HCT116 (cell line): ENCODE measurements at regions not wholly inside any gene's neighbourhood (a gene's known extent, or its start where the extent isn't known, plus 50 kb on each side); places are given as distances from the start of the nearest gene placed in this dataset.

Experiments
- ATAC-seq: fragments of 200-7000 bp; cut with Tn5 transposase; 2 replicates; pipeline ENCODE4 v1.9.1; 2020; ENCODE audit warnings: mild to moderate bottlenecking, moderate library complexity
- BruUV-seq: library from RNA; stranded (reverse); fragments of 400-500 nt; replicated peaks from 2 replicates; lab custom pipeline; 2021; lab: Mats Ljungman, UMichigan
- CTCF ChIA-PET: fragments of 300-600 bp; sonication (Branson Sonifier 250); formaldehyde crosslinking; loops from one replicate; lab custom pipeline; 2021; ENCODE audit warnings: antibody characterized with exemption; lab: Charles Lee
- POLR2A ChIA-PET: fragments of 300-600, 350-600 bp; sonication (Branson Sonifier 250); formaldehyde crosslinking; loops from one replicate; lab custom pipeline; 2021; ENCODE audit warnings: antibody characterized with exemption; lab: Charles Lee
- RAD21 ChIA-PET, 2 experiments: fragments of 300-600 bp; sonication (Branson Sonifier 250); formaldehyde crosslinking; loops; one replicate each; lab custom pipeline; 2023; ENCODE audit warnings: low total read pairs in 2 of 2; ENCODE audit not compliant: uncharacterized antibody in 2 of 2, unreplicated experiment in 2 of 2, low non-redundant PET in 1 of 2; lab: Charles Lee
- DNase-seq: peaks from one replicate; pipeline ENCODE4 v3.0.0-alpha.2; 2010; ENCODE audit warnings: low read depth, low spot score
- H2AFZ ChIP-seq: fragments of 200-600 bp; shearing (Covaris generic), sonication (generic); 2 replicates; pipeline ENCODE4 v1.6.1; 2017; ENCODE audit warnings: low read depth, mixed run types, mixed read lengths, antibody characterized with exemption, low read length; ENCODE audit not compliant: poor library complexity, severe bottlenecking
- H3K27ac ChIP-seq: 2 replicates; pipeline ENCODE4 v1.5.1; 2012; ENCODE audit warnings: low read depth, low read length
- H3K27me3 ChIP-seq: fragments of 200-600 bp; sonication (generic); 2 replicates; pipeline ENCODE4 v1.6.1; 2016; ENCODE audit warnings: mixed run types, low read length, mixed read lengths; ENCODE audit not compliant: insufficient read depth
- H3K36me3 ChIP-seq, 2 experiments: fragments of 200-500 bp in 1 of 2; fragments of 200-600 bp in 1 of 2; sonication (Bioruptor generic) in 1 of 2; sonication (generic) in 1 of 2; 2 replicates each; pipeline versions ENCODE4 v1.5.1 to v1.6.1; 2014 to 2016; ENCODE audit warnings: low read length in 2 of 2, inconsistent platforms in 1 of 2, mixed read lengths in 1 of 2, mixed run types in 1 of 2; ENCODE audit not compliant: insufficient read depth in 2 of 2, control insufficient read depth in 1 of 2
- H3K4me1 ChIP-seq, 2 experiments: fragments of 200-600 bp in 1 of 2; sonication (generic) in 1 of 2; 2 replicates each; pipeline versions ENCODE4 v1.5.1 to v1.6.1; 2012 to 2017; ENCODE audit warnings: low read length in 2 of 2, inconsistent platforms in 1 of 2, mild to moderate bottlenecking in 1 of 2, mixed read lengths in 1 of 2, mixed run types in 1 of 2, moderate library complexity in 1 of 2; ENCODE audit not compliant: insufficient read depth in 2 of 2, control insufficient read depth in 1 of 2
- H3K4me2 ChIP-seq: fragments of 200-600 bp; sonication (generic); 2 replicates; pipeline ENCODE4 v1.6.1; 2017; ENCODE audit warnings: mixed run types, low read length, mixed read lengths
- H3K4me3 ChIP-seq, 2 experiments: fragments of 200-600 bp in 1 of 2; sonication (generic) in 1 of 2; replicated peaks in 1 of 2; 2 replicates each; pipeline ENCODE4 v1.5.1; 2011 to 2016; ENCODE audit warnings: low read length in 2 of 2, control low read depth in 1 of 2, low read depth in 1 of 2, mild to moderate bottlenecking in 1 of 2, mixed read lengths in 1 of 2, mixed run types in 1 of 2
- H3K79me2 ChIP-seq: fragments of 200-600 bp; sonication (generic); 2 replicates; pipeline ENCODE4 v1.6.1; 2017; ENCODE audit warnings: mild to moderate bottlenecking, mixed run types, low read length, moderate library complexity, mixed read lengths; ENCODE audit not compliant: insufficient read depth
- H3K9ac ChIP-seq: fragments of 200-600 bp; sonication (generic); 2 replicates; pipeline ENCODE4 v1.6.1; 2016; ENCODE audit warnings: low read length, mixed read lengths
- H3K9me2 ChIP-seq: fragments of 200-600 bp; sonication (generic), shearing (Covaris generic); 2 replicates; pipeline ENCODE4 v1.6.1; 2017; ENCODE audit warnings: mixed run types, mild to moderate bottlenecking, moderate library complexity; ENCODE audit not compliant: insufficient read depth
- H3K9me3 ChIP-seq, 2 experiments: fragments of 200-500 bp in 1 of 2; fragments of 200-600 bp in 1 of 2; sonication (Bioruptor generic) in 1 of 2; sonication (generic) in 1 of 2; 2 replicates each; pipeline ENCODE4 v1.6.1; 2014 to 2017; ENCODE audit warnings: low read length in 2 of 2, mixed read lengths in 2 of 2, inconsistent platforms in 1 of 2, low read depth in 1 of 2, mild to moderate bottlenecking in 1 of 2, mixed run types in 1 of 2, moderate library complexity in 1 of 2; ENCODE audit not compliant: control insufficient read depth in 1 of 2, insufficient read depth in 1 of 2
- H4K20me1 ChIP-seq: fragments of 200-600 bp; sonication (generic), shearing (Covaris generic); 2 replicates; pipeline ENCODE4 v1.6.1; 2017; ENCODE audit warnings: mixed run types, mild to moderate bottlenecking, moderate library complexity; ENCODE audit not compliant: insufficient read depth
- ATF3 ChIP-seq: IDR thresholded peaks from 2 replicates; pipeline ENCODE4 v1.6.1; 2012
- CBX3 ChIP-seq: IDR thresholded peaks from 2 replicates; pipeline ENCODE4 v1.6.1; 2012; ENCODE audit warnings: low read depth
- CEBPB ChIP-seq: IDR thresholded peaks from 2 replicates; pipeline ENCODE4 v1.6.1; 2012; ENCODE audit warnings: low read depth
- EZH2 ChIP-seq: fragments of 200-600 bp; sonication (generic); IDR thresholded peaks from 2 replicates; pipeline ENCODE4 v1.6.1; 2017; ENCODE audit warnings: antibody characterized with exemption, mixed run types
- EZH2phosphoT487 ChIP-seq: fragments of 200-600 bp; IDR thresholded peaks from 2 replicates; pipeline ENCODE4 v1.6.1; 2018; ENCODE audit warnings: antibody characterized with exemption, borderline replicate concordance
- FOSL1 ChIP-seq: IDR thresholded peaks from 2 replicates; pipeline ENCODE4 v1.6.1; 2012; ENCODE audit warnings: low read depth
- JUND ChIP-seq: IDR thresholded peaks from 2 replicates; pipeline ENCODE4 v1.6.1; 2012
- MAX ChIP-seq: IDR thresholded peaks from 2 replicates; pipeline ENCODE4 v1.6.1; 2012
- POLR2A ChIP-seq: IDR thresholded peaks from 2 replicates; pipeline ENCODE4 v1.7.0; 2011; ENCODE audit warnings: borderline replicate concordance; ENCODE audit not compliant: insufficient read depth, insufficient read length; ENCODE audit errors: extremely low read depth
- POLR2AphosphoS5 ChIP-seq: IDR thresholded peaks from 2 replicates; pipeline ENCODE4 v1.6.1; 2011; ENCODE audit warnings: mild to moderate bottlenecking, low read depth, low read length, moderate library complexity
- RAD21 ChIP-seq: IDR thresholded peaks from 2 replicates; pipeline ENCODE4 v1.6.1; 2012; ENCODE audit warnings: low read depth, mild to moderate bottlenecking
- REST ChIP-seq: IDR thresholded peaks from 2 replicates; pipeline ENCODE4 v1.6.1; 2012; ENCODE audit warnings: low read depth
- SIN3A ChIP-seq: IDR thresholded peaks from 2 replicates; pipeline ENCODE4 v1.6.1; 2012; ENCODE audit warnings: low read depth
- SP1 ChIP-seq: IDR thresholded peaks from 2 replicates; pipeline ENCODE4 v1.6.1; 2012; ENCODE audit warnings: low read depth
- TCF7L2 ChIP-seq: IDR thresholded peaks from 2 replicates; pipeline ENCODE4 v1.7.0; 2011; ENCODE audit warnings: borderline replicate concordance, inconsistent platforms; ENCODE audit not compliant: insufficient read depth, insufficient read length; ENCODE audit errors: extremely low read depth
- ZBTB33 ChIP-seq: IDR thresholded peaks from 2 replicates; pipeline ENCODE4 v1.6.1; 2011; ENCODE audit warnings: mild to moderate bottlenecking, low read length, moderate library complexity; ENCODE audit not compliant: insufficient replicate concordance; ENCODE audit errors: extremely low read depth
- ZFX ChIP-seq: fragments of 450-650 bp; IDR thresholded peaks from 2 replicates; pipeline ENCODE4 v1.6.1; 2017
- intact Hi-C: fragments of 100-400 bp; cut with micrococcal nuclease; formaldehyde crosslinking; loops from 2 replicates; pipeline ENCODE4 v1.10.0; 2022

- ATAC-seq: no peak
- Histone ChIP-seq H3K9me3 (no peaks in the 10 kb centered on the region), H3K9ac (no peak overlapping the region), H3K4me1 (no peaks in the 10 kb centered on the region), H3K27me3 (no peaks in the 10 kb centered on the region), H2AFZ (no peak overlapping the region), H3K27ac (no peak overlapping the region), H3K79me2 (no peaks in the 10 kb centered on the region), H3K9me2 (no peaks in the 10 kb centered on the region), H3K4me3 (no peak overlapping the region), H4K20me1 (no peaks in the 10 kb centered on the region), H3K4me2 (no peak overlapping the region), H3K36me3 (no peaks in the 10 kb centered on the region)
- POLR2A ChIA-PET: no interaction called here
- CTCF ChIA-PET: no interaction called here
- no peak for DNase-seq
- TF ChIP-seq TCF7L2 (no peak), SIN3A (no peak), CEBPB (no peak), JUND (no peak), ZFX (no peak), POLR2A (no peak), ATF3 (no peak), SP1 (no peak), REST (no peak), EZH2 (no peak), ZBTB33 (no peak), MAX (no peak), RAD21 (no peak), CBX3 (no peak), FOSL1 (no peak), EZH2phosphoT487 (no peak), POLR2AphosphoS5 (no peak)
- no TSS peak for BruUV-seq
- intact Hi-C loops: no loop called here
- RAD21 ChIA-PET: no interaction called here
Measured at GRCh38 chr1:190908691-190909090, 431.0 kb upstream of the BRINP3 start.
